ENCODE measurements at regions not wholly inside any gene's neighbourhood (a gene's known extent, or its start where the extent isn't known, plus 50 kb on each side); places are given as distances from the start of the nearest gene placed in this dataset.

GRCh38 chr9:107155244-107155817 lies 127.7 kb upstream of the RAD23B start:
- no peak overlapping the region for H3K4me2 ChIP-seq (ENCODE audit: low read depth, low read length)
- H3K9me3 ChIP-seq (replicated peaks; ENCODE audit: insufficient read depth, low read length) = no peaks in the 10 kb centered on the region
- no peaks in the 10 kb centered on the region for H3K36me3 ChIP-seq (replicated peaks; ENCODE audit: insufficient read depth, low read length)
- no peaks in the 10 kb centered on the region for H3K79me2 ChIP-seq (ENCODE audit: low read length)
- H3K4me3 ChIP-seq (ENCODE audit: low read length) = no peak overlapping the region
- H3K27me3 ChIP-seq (replicated peaks; ENCODE audit: insufficient read depth, low read length) = no peaks in the 10 kb centered on the region
- DNase-seq = no peak
- H4K20me1 ChIP-seq (ENCODE audit: insufficient read depth, low read length) = no peaks in the 10 kb centered on the region
- TF ChIP-seq, protein P1, sequence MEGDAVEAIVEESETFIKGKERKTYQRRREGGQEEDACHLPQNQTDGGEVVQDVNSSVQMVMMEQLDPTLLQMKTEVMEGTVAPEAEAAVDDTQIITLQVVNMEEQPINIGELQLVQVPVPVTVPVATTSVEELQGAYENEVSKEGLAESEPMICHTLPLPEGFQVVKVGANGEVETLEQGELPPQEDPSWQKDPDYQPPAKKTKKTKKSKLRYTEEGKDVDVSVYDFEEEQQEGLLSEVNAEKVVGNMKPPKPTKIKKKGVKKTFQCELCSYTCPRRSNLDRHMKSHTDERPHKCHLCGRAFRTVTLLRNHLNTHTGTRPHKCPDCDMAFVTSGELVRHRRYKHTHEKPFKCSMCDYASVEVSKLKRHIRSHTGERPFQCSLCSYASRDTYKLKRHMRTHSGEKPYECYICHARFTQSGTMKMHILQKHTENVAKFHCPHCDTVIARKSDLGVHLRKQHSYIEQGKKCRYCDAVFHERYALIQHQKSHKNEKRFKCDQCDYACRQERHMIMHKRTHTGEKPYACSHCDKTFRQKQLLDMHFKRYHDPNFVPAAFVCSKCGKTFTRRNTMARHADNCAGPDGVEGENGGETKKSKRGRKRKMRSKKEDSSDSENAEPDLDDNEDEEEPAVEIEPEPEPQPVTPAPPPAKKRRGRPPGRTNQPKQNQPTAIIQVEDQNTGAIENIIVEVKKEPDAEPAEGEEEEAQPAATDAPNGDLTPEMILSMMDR (IDR thresholded peaks at IDR 0.05; ENCODE audit: low read length) = no peak
- no peak for TF ChIP-seq EZH2phosphoT487 (IDR thresholded peaks at IDR 0.05; ENCODE audit: low read length)
- TF ChIP-seq EZH2 (optimal IDR thresholded peaks at IDR 0.05; ENCODE audit: low read depth, low read length) = no peak
- no peak overlapping the region for H3K9ac ChIP-seq (ENCODE audit: low read length)
- H3F3A ChIP-seq (ENCODE audit: insufficient read depth, low read length) = no peaks in the 10 kb centered on the region
- no peak overlapping the region for H3K27ac ChIP-seq (ENCODE audit: low read length)
- no peak overlapping the region for H2AFZ ChIP-seq (ENCODE audit: low read length)
- no peaks in the 10 kb centered on the region for H3K4me1 ChIP-seq (ENCODE audit: low read length)
- no peaks in the 10 kb centered on the region for H3K9me2 ChIP-seq (replicated peaks; ENCODE audit: insufficient read depth, low read length)

- Histone ChIP-seq H3K9me3 (replicated peaks; ENCODE audit: insufficient read depth, low read length) (no peaks in the 10 kb centered on the region), H3K79me2 (ENCODE audit: low read length) (no peaks in the 10 kb centered on the region), H3K9me2 (replicated peaks; ENCODE audit: insufficient read depth, low read length) (no peaks in the 10 kb centered on the region), H3K4me2 (ENCODE audit: low read depth, low read length) (no peak overlapping the region), H3K36me3 (replicated peaks; ENCODE audit: insufficient read depth, low read length) (no peaks in the 10 kb centered on the region), H3F3A (ENCODE audit: insufficient read depth, low read length) (no peaks in the 10 kb centered on the region), H4K20me1 (ENCODE audit: insufficient read depth, low read length) (no peaks in the 10 kb centered on the region), H3K27ac (ENCODE audit: low read length) (no peak overlapping the region), H3K9ac (ENCODE audit: low read length) (no peak overlapping the region), H3K4me1 (ENCODE audit: low read length) (no peaks in the 10 kb centered on the region), H3K4me3 (ENCODE audit: low read length) (no peak overlapping the region), H3K27me3 (replicated peaks; ENCODE audit: insufficient read depth, low read length) (no peaks in the 10 kb centered on the region), H2AFZ (ENCODE audit: low read length) (no peak overlapping the region)
- no peak for DNase-seq
- no peak for TF ChIP-seq EZH2 (optimal IDR thresholded peaks at IDR 0.05; ENCODE audit: low read depth, low read length)
- TF ChIP-seq EZH2phosphoT487 (IDR thresholded peaks at IDR 0.05; ENCODE audit: low read length) = no peak
- TF ChIP-seq, protein P1 (IDR thresholded peaks at IDR 0.05; ENCODE audit: low read length) = no peak
Measured at GRCh38 chr9:107158321-107158720, 124.8 kb upstream of the RAD23B start.

DNA sequence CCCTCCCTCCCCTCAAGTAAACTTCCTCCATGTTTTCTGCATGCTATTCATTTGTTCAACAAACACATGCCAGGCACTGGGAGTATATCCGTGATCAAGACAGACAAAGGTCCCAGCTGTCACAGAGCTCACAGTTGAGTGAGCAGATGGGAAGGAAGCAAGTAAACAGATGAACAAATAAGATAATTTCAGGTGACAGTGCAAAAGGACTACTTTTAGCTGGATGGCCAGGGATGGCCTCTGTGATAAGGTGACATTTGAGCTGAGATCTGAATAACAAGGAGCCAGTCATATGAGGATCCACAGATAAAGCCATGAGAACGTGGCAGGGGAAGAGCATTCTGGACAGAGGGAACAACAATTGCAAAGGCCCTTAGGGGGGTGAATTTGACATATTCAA lies 121.7 kb upstream of the RAD23B start:
- H2AFZ ChIP-seq (ENCODE audit: low read length) = no peak overlapping the region
- no peaks in the 10 kb centered on the region for H4K20me1 ChIP-seq (ENCODE audit: insufficient read depth, low read length)
- DNase-seq = no peak
- no peaks in the 10 kb centered on the region for H3K4me1 ChIP-seq (ENCODE audit: low read length)
- no peak overlapping the region for H3K27ac ChIP-seq (ENCODE audit: low read length)
- TF ChIP-seq EZH2 (optimal IDR thresholded peaks at IDR 0.05; ENCODE audit: low read depth, low read length) (no peak), EZH2phosphoT487 (IDR thresholded peaks at IDR 0.05; ENCODE audit: low read length) (no peak)
- TF ChIP-seq, protein P1 (IDR thresholded peaks at IDR 0.05; ENCODE audit: low read length) = no peak
- H3K9ac ChIP-seq (ENCODE audit: low read length) = no peak overlapping the region
- no peaks in the 10 kb centered on the region for H3K9me2 ChIP-seq (replicated peaks; ENCODE audit: insufficient read depth, low read length)
- no peaks in the 10 kb centered on the region for H3K36me3 ChIP-seq (replicated peaks; ENCODE audit: insufficient read depth, low read length)
- H3F3A ChIP-seq (ENCODE audit: insufficient read depth, low read length) = no peaks in the 10 kb centered on the region
- no peak overlapping the region for H3K4me3 ChIP-seq (ENCODE audit: low read length)
- H3K27me3 ChIP-seq (replicated peaks; ENCODE audit: insufficient read depth, low read length) = no peaks in the 10 kb centered on the region
- H3K9me3 ChIP-seq (replicated peaks; ENCODE audit: insufficient read depth, low read length) = no peaks in the 10 kb centered on the region
- H3K79me2 ChIP-seq (ENCODE audit: low read length) = no peaks in the 10 kb centered on the region
- H3K4me2 ChIP-seq (ENCODE audit: low read depth, low read length) = no peak overlapping the region

Measured in MM.1S (cell line).